ENCODE measurements at regions not wholly inside any gene's neighbourhood (a gene's known extent, or its start where the extent isn't known, plus 50 kb on each side); places are given as distances from the start of the nearest gene placed in this dataset.

DNA sequence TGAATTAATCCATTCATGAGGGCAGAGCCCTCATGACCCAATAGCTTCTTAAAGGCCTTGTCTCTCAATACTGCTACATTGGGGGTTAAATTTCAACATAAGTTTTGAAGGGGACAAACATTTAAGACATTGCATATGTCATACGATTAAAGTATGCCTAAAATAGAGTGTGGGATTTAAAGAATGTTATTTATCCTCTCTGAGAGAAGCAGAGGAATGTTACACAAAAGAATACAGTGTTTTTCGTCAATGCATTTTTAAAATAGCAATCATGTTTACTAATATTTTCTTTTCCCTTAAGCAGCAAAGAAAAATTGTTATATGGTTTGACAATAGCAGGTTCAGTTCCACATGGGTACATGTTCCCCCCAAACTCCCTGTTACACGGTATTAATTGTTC is 363.1 kb downstream of the NUP35 start:
- DNase-seq (no peak), ATAC-seq (ENCODE audit: low FRiP score in 2 of 2) (no peak)
- no peaks in the 10 kb centered on the region for H3K9me3 ChIP-seq
- no peaks in the 10 kb centered on the region for H3K36me3 ChIP-seq
- WGBS, 2 donors = 70% methylated on average over 3 of the region's 3 CpGs
- H3K27ac ChIP-seq = no peak overlapping the region
- no peak for TF ChIP-seq POLR2AphosphoS5 (IDR thresholded peaks at IDR 0.05)
- no peak for TF ChIP-seq EP300 (IDR thresholded peaks at IDR 0.05)
- no peak for TF ChIP-seq POLR2A (IDR thresholded peaks at IDR 0.05)
- TF ChIP-seq, protein P1, sequence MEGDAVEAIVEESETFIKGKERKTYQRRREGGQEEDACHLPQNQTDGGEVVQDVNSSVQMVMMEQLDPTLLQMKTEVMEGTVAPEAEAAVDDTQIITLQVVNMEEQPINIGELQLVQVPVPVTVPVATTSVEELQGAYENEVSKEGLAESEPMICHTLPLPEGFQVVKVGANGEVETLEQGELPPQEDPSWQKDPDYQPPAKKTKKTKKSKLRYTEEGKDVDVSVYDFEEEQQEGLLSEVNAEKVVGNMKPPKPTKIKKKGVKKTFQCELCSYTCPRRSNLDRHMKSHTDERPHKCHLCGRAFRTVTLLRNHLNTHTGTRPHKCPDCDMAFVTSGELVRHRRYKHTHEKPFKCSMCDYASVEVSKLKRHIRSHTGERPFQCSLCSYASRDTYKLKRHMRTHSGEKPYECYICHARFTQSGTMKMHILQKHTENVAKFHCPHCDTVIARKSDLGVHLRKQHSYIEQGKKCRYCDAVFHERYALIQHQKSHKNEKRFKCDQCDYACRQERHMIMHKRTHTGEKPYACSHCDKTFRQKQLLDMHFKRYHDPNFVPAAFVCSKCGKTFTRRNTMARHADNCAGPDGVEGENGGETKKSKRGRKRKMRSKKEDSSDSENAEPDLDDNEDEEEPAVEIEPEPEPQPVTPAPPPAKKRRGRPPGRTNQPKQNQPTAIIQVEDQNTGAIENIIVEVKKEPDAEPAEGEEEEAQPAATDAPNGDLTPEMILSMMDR (IDR thresholded peaks at IDR 0.05) = no peak
- H3K27me3 ChIP-seq = no peaks in the 10 kb centered on the region
- no peaks in the 10 kb centered on the region for H3K4me1 ChIP-seq
- H3K4me3 ChIP-seq = no peak overlapping the region

DNA sequence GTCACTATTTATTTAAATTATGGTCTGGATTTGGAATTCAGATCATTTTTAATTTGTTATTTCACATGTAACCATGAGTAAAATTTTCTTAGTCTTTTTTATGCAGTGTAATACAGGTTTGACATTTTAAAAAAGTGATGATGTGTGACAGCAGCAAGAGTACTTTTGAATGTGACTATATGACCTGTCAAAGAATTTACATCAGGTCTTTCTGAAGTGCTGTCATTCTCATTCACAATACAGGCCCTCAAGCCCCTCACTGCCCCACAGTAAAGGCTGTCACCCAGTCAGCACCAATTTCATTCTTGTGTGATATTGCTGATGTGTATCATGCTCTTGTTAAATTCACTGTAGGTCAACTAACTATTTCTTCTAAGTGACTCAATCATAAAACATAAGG is 364.2 kb downstream of the NUP35 start:
- ATAC-seq (ENCODE audit: low FRiP score in 2 of 2) (no peak), DNase-seq (no peak)
- Histone ChIP-seq H3K4me3 (no peak overlapping the region), H3K9me3 (no peaks in the 10 kb centered on the region), H3K36me3 (no peaks in the 10 kb centered on the region), H3K27ac (no peak overlapping the region), H3K4me1 (no peaks in the 10 kb centered on the region), H3K27me3 (no peaks in the 10 kb centered on the region)
- TF ChIP-seq EP300 (IDR thresholded peaks at IDR 0.05) (no peak), POLR2AphosphoS5 (IDR thresholded peaks at IDR 0.05) (no peak), POLR2A (IDR thresholded peaks at IDR 0.05) (no peak)
- TF ChIP-seq, protein P1 (IDR thresholded peaks at IDR 0.05) = no peak

DNA sequence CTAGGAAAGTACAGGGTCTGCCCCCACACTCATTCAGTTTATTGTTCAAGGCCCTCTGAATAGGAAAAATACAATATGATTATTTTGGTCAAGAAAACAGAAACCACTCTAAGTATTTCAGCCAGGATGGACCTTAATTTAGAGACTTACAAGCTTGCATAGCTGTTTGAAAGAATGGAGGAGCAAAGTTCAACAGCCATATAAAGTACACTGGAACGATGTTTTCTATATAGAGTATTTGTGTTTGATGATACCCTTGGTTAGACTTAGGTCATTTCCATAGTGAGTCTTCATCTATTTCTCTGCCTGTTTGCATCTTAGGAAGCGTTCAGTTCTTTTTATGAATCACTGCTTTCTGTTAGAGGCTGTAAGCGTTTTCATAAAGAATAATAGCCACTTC is 366.2 kb downstream of the NUP35 start:
- Histone ChIP-seq H3K36me3 (no peaks in the 10 kb centered on the region), H3K4me1 (no peaks in the 10 kb centered on the region), H3K4me3 (no peak overlapping the region), H3K9me3 (no peaks in the 10 kb centered on the region), H3K27me3 (no peaks in the 10 kb centered on the region), H3K27ac (no peak overlapping the region)
- no peak for TF ChIP-seq EP300 (IDR thresholded peaks at IDR 0.05)
- TF ChIP-seq POLR2AphosphoS5 (IDR thresholded peaks at IDR 0.05) = no peak
- no peak for TF ChIP-seq POLR2A (IDR thresholded peaks at IDR 0.05)
- TF ChIP-seq, protein P1 (IDR thresholded peaks at IDR 0.05) = no peak
- DNase-seq (no peak), ATAC-seq (ENCODE audit: low FRiP score in 2 of 2) (no peak)
- WGBS, 2 donors = 61 to 67% methylated on average over 3 of the region's 3 CpGs

DNA sequence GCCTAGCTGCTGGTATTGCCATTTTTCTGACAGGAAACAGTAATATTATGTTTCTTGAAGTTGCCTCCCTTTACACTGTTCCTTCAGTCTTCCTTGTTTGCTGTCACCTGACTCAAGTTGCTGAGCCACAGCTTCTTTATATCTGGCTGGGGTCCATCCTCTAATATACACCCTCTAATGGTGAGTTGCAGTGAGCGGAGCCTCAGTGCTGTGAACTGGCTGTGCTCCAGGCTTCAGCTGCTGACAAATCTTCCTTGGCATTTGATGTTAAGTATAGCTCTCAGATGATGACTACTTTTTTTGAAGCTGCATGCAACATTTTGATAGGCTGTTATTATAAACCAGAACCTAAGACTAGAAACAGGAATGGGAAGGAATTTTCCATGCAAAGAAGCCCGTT is 366.7 kb downstream of the NUP35 start:
- TF ChIP-seq, protein P1 (IDR thresholded peaks at IDR 0.05) = no peak
- TF ChIP-seq POLR2AphosphoS5 (IDR thresholded peaks at IDR 0.05) (no peak), POLR2A (IDR thresholded peaks at IDR 0.05) (no peak), EP300 (IDR thresholded peaks at IDR 0.05) (no peak)
- DNase-seq = no peak
- 47 to 54% methylated on average over 2 of the region's 2 CpGs for WGBS, 2 donors
- Histone ChIP-seq H3K9me3 (no peaks in the 10 kb centered on the region), H3K27me3 (no peaks in the 10 kb centered on the region), H3K4me3 (no peak overlapping the region), H3K36me3 (no peaks in the 10 kb centered on the region), H3K4me1 (no peaks in the 10 kb centered on the region), H3K27ac (no peak overlapping the region)
- no peak for ATAC-seq (ENCODE audit: low FRiP score in 2 of 2)

DNA sequence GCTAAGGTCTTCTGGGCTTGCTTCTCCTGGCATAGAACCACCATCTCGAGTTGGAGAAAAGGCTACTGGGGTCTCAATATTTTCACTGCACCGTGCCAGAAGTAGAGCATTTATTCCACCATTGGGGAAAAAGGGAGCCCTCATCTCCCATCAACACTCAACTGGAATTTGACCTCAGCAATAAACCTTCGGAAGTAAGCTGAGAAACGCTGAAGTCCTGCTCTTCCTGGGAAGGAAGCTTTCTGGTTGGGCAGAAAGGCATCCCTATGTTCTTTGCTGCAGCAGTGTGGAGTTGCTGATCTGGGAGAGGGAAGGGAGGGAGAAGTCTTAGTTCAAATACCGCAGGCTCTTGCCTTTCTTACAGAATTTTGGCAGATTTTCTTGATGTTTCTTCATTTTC is 368.8 kb downstream of the NUP35 start:
- ATAC-seq (ENCODE audit: low FRiP score in 2 of 2) (no peak), DNase-seq (no peak)
- Histone ChIP-seq H3K4me1 (no peaks in the 10 kb centered on the region), H3K36me3 (no peaks in the 10 kb centered on the region), H3K27me3 (no peaks in the 10 kb centered on the region), H3K4me3 (no peak overlapping the region), H3K9me3 (no peaks in the 10 kb centered on the region), H3K27ac (no peak overlapping the region)
- WGBS, 2 donors = 62 to 74% methylated on average over 5 of the region's 5 CpGs
- TF ChIP-seq, protein P1 (IDR thresholded peaks at IDR 0.05) = no peak
- TF ChIP-seq POLR2A (IDR thresholded peaks at IDR 0.05) (no peak), EP300 (IDR thresholded peaks at IDR 0.05) (no peak), POLR2AphosphoS5 (IDR thresholded peaks at IDR 0.05) (no peak)
